GM08714 (cell line): ENCODE measurements at regions not wholly inside any gene's neighbourhood (a gene's known extent, or its start where the extent isn't known, plus 50 kb on each side); places are given as distances from the start of the nearest gene placed in this dataset.

Experiments used
- H3K4me3 ChIP-seq: fragments of 200-500 bp; sonication (Bioruptor generic); 2 replicates; pipeline ENCODE4 v1.5.1; 2014; ENCODE audit warnings: mild to moderate bottlenecking, low read length, inconsistent platforms
- ZNF274 ChIP-seq: IDR thresholded peaks from 2 replicates; pipeline ENCODE4 v1.6.1; 2012; ENCODE audit warnings: mild to moderate bottlenecking, low read depth, low read length

DNA sequence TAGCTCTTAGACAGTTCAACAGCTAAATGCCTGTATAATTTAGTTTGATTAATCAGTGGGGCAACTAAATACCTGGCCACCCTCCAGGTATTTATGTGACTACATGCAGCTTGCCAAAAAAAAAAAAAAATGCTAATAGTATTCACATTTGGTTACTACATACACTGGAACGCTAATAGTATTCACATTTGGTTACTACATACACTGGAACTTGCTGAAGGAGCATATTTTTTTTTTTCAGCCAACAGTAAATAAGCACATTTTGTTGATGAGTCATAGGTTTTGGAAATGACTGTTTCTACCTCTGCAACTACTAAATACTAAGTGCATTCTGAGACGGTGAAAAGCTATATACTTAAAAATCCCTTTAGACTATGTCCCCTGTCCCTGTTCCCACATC lies 1172.3 kb downstream of the LRFN5 start:
- no peak overlapping the region for H3K4me3 ChIP-seq
- TF ChIP-seq ZNF274, result no peak

DNA sequence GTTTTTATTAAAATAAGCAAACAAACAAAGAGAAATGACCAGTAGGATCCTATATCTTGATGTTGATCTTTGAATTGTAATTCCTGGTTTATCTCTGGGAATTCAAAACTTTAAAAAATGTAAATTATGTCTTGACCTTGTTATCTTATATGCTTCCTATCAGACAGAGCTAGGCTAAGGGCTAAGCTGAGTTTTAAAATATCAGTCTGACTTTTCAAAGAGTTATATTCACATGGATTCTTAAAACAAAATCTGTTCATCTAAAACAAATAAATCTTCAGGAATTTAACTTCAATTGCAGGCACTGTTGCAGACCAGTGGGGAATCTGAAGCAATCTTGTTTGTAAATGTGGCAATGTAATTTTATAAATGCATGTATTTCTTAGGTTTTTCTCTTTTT lies 1144.1 kb downstream of the LRFN5 start:
- H3K4me3 ChIP-seq, result no peak overlapping the region
- TF ChIP-seq ZNF274, result no peak

DNA sequence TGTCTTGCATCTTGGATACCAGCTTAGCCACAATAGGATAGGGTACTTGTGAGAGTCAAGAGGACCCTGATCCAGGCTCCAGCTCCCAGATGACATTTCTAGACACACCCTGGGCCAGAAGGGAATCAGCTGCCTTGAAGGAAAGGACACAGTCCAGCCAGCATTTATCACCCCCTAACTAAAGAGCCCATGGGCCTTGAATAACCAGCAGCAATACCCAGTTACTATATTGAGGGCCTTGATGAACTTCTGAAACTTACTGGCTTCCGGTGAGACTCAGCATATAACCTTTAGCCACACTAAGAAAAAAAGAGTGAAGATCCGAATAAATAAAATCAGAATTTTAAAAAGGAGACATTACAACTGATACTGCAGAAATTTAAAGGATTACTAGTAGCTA lies 1135.4 kb downstream of the LRFN5 start:
- no peak for TF ChIP-seq ZNF274
- no peak overlapping the region for H3K4me3 ChIP-seq

DNA sequence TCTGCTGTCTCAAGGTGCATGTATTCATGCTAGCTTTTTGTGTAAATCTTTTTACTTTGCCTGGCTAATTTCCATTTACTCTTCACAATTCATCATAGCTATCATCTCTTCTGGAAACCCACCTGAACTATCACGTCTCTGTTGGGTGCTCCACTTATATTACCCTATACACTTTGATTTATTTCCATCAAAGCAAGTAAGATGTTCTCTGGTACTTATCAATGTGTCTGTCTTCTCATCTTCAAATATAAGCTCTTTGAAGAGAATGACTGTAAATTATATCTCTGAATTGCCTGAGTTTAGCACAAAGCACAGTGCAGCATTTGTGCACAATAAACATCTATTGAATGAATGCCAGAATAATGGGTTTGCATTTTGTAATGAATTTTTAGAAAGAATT lies 1129.7 kb downstream of the LRFN5 start:
- H3K4me3 ChIP-seq, result no peak overlapping the region
- no peak for TF ChIP-seq ZNF274

DNA sequence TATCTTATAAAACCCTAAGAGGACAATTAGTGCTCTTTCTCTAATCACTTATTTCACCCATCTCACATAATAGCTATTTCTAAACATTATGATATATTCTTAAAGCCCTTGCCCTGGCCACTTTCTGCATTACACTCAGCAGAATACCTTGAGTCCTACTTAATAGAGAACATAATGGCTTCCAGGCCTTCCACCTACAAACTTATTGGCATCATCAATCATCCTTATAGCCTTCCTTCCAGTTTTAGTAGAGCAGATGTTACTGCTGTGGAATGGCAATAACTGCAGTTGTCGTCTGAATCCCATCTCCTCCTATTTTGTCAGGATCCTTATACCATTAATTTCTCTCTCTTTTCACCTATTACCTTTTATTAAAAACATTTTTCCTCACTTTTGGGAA lies 1127.4 kb downstream of the LRFN5 start:
- H3K4me3 ChIP-seq, result no peak overlapping the region
- no peak for TF ChIP-seq ZNF274

DNA sequence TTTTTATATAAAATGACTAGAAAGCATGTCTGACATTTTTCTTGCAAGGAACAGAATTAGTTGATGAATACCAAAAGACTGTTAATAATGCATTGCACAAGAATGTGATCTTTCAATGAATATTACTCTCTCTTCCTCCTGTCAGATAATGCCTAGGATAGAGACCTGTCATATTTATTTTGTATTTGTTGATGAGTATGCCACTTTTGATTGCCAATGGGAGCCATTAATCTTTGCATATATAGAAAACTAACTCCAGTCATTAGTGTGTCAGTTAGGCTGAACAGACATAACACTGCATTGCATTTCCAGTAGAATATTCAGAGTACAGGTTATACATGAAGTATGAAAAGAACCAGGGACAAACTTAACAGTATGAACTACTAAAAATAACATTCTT lies 1125.3 kb downstream of the LRFN5 start:
- H3K4me3 ChIP-seq, result no peak overlapping the region
- no peak for TF ChIP-seq ZNF274

DNA sequence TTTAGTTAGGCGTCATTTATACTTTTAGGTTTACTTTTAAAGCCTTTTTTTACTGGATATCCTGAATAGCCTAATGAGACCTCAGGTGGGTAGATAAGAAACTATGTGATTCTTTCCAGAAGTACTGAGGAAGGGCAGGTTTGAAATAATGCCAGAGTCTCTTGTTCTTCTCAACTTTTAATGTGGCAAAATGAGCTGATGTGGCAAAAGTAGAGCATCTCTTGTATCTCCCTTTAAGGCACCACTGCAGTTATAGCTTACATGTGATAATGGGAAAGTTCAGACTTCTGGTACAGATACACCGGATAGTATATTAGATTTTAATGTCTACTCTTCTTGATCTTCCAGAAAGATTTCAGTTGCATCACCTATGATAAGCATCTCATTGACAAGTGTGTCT lies 1124.8 kb downstream of the LRFN5 start:
- TF ChIP-seq ZNF274, result no peak
- H3K4me3 ChIP-seq, result no peak overlapping the region

DNA sequence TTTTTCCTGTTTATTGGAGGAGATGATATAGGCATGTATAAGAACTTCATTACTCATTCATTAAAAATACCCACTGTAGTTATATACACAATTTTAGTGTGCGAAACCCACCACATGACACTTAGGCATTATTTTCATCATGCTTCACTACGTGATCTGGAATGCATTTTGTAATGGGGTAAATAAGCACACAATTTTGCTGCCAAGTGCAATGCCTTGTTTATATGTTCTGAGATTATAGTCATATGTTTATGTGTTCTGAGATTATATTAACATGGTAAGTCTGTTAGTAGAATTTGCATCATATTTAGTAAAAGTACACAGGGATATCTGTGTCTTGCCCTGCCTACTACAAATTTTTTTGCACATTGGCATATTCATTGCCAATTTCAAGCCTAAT lies 1123.0 kb downstream of the LRFN5 start:
- TF ChIP-seq ZNF274, result no peak
- H3K4me3 ChIP-seq, result no peak overlapping the region

DNA sequence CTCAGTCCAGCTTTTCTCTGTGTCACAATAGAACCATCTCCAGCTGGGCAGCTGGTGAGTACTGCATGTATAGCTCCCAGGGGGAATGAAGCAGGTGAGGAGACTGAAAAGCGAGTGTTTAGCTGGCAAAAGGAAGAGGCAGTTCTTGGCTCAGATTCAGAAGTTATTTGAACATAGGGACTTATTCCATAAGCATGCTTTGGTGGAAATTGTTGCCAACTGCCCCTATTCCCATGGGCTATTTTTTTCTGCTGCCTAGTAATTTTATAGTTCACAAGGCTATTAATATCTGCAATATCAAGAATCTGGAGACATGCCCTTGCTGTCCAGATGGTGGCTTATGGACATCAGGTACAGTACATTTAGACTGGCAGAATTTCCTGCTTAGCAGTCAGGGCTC lies 1112.7 kb downstream of the LRFN5 start:
- H3K4me3 ChIP-seq, result no peak overlapping the region
- TF ChIP-seq ZNF274, result no peak

DNA sequence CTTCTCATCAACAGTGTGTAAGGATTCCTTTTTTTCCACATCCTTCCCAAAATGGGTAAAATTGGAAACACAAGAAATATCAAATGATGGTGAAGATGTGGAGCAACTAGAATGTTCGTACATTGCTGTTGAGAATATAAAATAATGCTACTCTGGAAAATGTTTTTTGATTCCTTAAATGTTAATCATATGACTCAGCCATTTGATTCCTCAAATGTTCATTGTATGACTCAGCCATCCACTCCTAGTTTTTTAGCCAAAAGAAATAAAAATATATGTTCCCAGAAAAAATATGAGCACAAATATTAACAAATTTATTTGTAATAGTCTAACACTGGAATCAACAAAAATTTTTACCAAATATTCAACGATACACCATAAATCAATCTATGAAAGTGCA lies 1108.6 kb downstream of the LRFN5 start:
- H3K4me3 ChIP-seq, result no peak overlapping the region
- no peak for TF ChIP-seq ZNF274

DNA sequence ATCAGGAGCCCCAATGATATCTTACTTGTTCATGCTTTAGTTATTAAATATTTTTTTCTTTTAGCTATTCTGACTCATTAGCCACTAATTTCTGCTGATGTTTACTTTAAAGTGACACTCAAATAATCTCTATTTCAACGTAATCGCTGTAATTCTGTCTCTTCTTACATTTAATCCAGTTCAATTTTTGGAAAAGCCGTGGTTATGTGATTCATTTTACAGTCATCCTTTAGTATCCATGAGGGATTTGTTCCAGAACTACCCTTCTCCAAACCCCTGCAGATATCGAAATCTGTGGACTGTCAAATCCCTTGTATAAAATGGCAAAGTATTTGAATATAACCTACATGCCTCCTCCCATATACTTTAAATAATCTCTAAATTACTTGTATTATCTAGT lies 1103.4 kb downstream of the LRFN5 start:
- no peak for TF ChIP-seq ZNF274
- H3K4me3 ChIP-seq, result no peak overlapping the region

DNA sequence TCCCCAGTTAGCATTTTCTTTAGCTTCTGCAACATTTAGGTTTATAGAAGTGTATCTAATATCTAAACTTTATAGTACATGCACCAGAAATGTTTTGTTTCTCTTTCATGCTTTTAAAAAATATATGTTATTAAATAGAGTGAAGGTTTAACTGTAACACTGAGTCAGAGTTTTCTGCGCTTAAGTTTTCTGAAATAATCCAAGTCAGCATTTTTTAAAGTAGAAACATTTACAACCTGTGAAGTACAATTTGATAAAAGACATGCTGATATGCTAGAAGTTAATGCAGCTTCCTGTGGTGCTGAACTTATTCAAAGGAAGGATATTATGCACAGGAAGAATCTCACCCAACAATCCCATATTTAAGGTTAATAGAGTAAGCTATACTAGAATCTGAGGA lies 1096.8 kb downstream of the LRFN5 start:
- H3K4me3 ChIP-seq, result no peak overlapping the region
- no peak for TF ChIP-seq ZNF274

DNA sequence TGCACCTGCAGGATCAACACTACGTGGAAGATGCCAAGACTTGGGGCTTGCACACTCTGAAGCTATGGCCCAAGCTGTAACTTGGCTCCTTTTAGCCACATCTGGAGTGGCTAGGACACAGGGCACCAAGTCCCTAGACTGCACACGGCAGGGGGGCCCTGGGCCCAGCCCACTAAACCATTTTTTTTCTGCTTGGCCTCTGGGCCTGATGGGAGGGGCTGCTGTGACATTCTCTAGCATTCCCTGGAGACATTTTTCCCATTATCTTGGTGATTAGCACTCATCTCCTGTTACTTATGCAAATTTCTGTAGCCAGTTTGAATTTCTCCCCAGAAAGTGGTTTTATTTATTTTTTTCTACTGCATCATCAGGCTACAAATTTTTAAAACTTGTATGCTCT lies 1080.7 kb downstream of the LRFN5 start:
- TF ChIP-seq ZNF274, result no peak
- H3K4me3 ChIP-seq, result no peak overlapping the region

DNA sequence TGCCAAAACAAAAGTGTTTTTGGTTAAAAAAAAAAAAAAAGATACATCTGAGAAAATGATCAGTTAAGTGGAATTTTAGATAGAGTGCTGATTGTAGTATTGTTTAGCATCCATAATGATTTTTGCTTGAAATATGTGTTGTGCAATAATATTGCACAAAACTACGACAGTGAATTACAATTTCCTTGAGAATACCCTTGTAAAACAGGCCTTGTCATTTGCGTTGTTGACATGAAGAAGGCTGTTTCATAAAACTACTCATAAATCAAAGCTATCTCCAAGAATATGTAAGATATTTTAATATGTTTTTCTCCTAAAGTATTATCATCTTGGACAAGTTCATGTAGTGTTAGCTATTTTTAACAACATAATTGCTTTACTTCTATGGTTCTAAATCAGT lies 1077.0 kb downstream of the LRFN5 start:
- no peak for TF ChIP-seq ZNF274
- H3K4me3 ChIP-seq, result no peak overlapping the region

DNA sequence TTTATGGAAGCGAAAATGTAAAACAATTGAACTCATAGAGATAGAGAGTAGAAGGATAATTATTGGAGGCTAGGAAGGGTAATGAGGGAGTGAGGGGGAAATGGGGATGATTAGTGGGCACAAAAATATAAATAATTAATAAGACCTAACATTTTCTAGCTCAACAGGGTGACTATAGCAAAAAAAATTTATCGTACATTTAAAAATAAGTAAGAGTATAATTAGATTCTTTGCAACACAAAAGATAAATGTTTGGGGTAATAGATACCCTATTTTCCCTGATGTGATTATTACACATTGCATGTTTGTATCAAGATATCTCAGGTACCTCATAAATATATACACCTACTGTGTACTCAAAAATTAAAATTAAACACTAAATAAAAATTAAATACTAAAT lies 1070.0 kb downstream of the LRFN5 start:
- no peak for TF ChIP-seq ZNF274
- H3K4me3 ChIP-seq, result no peak overlapping the region

DNA sequence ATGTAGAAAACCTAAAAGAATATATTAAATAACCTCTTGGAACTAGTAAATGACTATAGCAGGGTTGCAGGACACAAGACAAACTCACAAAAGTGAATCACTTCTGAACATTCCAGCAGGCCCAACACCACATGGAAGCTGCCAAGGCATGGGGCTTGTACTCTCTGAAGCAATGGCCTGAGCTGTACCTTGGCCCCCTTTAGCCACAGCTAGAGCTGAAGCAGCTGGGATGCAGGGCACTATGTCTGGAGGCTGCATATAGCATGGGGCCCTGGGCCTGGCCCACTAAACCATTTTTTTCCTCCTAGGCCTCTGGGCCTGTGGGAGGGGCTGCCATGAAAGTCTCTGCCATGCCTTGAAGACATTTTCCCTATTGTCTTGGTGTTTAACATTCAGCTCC lies 1067.3 kb downstream of the LRFN5 start:
- H3K4me3 ChIP-seq, result no peak overlapping the region
- TF ChIP-seq ZNF274, result no peak

DNA sequence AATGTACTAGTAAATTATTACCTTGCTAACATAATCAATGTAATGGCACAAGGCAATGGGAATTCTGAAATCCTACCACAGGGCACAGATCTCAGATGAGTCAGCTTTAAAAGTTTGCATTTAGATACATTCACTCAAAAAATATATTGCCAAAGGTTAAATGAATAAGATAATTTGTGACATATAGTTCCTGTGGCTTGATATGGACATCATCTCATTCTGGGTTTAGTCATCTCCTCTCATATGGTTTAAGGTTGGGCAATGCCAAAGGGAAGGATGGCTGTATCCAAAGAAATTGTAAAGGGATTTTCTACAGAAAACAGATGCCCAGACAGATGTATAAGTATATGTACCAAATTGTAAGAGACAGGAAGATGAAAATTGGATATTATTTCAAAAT lies 1065.0 kb downstream of the LRFN5 start:
- no peak for TF ChIP-seq ZNF274
- H3K4me3 ChIP-seq, result no peak overlapping the region
